Lower leg skin (tissue), 4 donors: ENCODE measurements at regions not wholly inside any gene's neighbourhood (a gene's known extent, or its start where the extent isn't known, plus 50 kb on each side); places are given as distances from the start of the nearest gene placed in this dataset.

Experiments used
- DNase-seq, 2 donors: peaks; one replicate each; pipeline ENCODE4 v3.0.0-alpha.2; 2019; ENCODE audit warnings: low spot score in 2 of 2
- H3K4me3 ChIP-seq: fragments of 200-600 bp; sonication (generic); 2 replicates; pipeline ENCODE4 v1.5.1; 2017; ENCODE audit warnings: mild to moderate bottlenecking, low read depth; ENCODE audit not compliant: poor library complexity, severe bottlenecking
- POLR2A ChIP-seq, 2 donors: fragments of 450-650 bp; IDR thresholded peaks; one replicate each; pipeline ENCODE4 v1.6.1; 2016 to 2017; ENCODE audit warnings: antibody characterized with exemption in 2 of 2, mild to moderate bottlenecking in 1 of 2, moderate library complexity in 1 of 2
- WGBS, 2 donors: methylation state at CpG; one replicate each; pipeline ENCODE4 v1.1.5; 2018; 5-methylcytosine and 5-hydroxymethylcytosine counted together
- intact Hi-C: fragments of 100-400 bp; cut with DNase I; formaldehyde crosslinking; loops from one replicate; pipeline ENCODE4 v1.15.0; 2023; ENCODE audit warnings: low total_unique reads
- TF ChIP-seq, protein P1 (sequence below), 3 donors: fragments of 450-650 bp; IDR thresholded peaks; one replicate each; pipeline ENCODE4 v1.5.1; 2016; ENCODE audit warnings: antibody characterized with exemption in 3 of 3, mild to moderate bottlenecking in 3 of 3, moderate library complexity in 2 of 3

- DNase-seq, result no peak
- WGBS, 2 donors, result 55 to 64% methylated on average over 2 of the region's 2 CpGs
- intact Hi-C loops, result no loop called here
- no peak overlapping the region for H3K4me3 ChIP-seq
- TF ChIP-seq, protein P1, sequence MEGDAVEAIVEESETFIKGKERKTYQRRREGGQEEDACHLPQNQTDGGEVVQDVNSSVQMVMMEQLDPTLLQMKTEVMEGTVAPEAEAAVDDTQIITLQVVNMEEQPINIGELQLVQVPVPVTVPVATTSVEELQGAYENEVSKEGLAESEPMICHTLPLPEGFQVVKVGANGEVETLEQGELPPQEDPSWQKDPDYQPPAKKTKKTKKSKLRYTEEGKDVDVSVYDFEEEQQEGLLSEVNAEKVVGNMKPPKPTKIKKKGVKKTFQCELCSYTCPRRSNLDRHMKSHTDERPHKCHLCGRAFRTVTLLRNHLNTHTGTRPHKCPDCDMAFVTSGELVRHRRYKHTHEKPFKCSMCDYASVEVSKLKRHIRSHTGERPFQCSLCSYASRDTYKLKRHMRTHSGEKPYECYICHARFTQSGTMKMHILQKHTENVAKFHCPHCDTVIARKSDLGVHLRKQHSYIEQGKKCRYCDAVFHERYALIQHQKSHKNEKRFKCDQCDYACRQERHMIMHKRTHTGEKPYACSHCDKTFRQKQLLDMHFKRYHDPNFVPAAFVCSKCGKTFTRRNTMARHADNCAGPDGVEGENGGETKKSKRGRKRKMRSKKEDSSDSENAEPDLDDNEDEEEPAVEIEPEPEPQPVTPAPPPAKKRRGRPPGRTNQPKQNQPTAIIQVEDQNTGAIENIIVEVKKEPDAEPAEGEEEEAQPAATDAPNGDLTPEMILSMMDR (IDR thresholded peaks at IDR 0.05), result no peak
- TF ChIP-seq POLR2A (IDR thresholded peaks at IDR 0.05), result no peak
These were observed 1443.5 kb upstream of the IGFBP7 start for GRCh38 chr4:58553679-58554078.

GRCh38 chr4:58553031-58553430 lies 1442.8 kb upstream of the IGFBP7 start:
- intact Hi-C loops, result no loop called here
- no peak for DNase-seq
- no peak overlapping the region for H3K4me3 ChIP-seq
- 89 to 93% methylated on average over 1 of the region's 1 CpG for WGBS, 2 donors
- no peak for TF ChIP-seq POLR2A (IDR thresholded peaks at IDR 0.05)
- TF ChIP-seq, protein P1 (IDR thresholded peaks at IDR 0.05), result no peak

- TF ChIP-seq, protein P1 (IDR thresholded peaks at IDR 0.05), result no peak
- H3K4me3 ChIP-seq, result no peak overlapping the region
- DNase-seq, result no peak
- intact Hi-C loops, result no loop called here
These were observed 1441.5 kb upstream of the IGFBP7 start for GRCh38 chr4:58551676-58552075.

DNA sequence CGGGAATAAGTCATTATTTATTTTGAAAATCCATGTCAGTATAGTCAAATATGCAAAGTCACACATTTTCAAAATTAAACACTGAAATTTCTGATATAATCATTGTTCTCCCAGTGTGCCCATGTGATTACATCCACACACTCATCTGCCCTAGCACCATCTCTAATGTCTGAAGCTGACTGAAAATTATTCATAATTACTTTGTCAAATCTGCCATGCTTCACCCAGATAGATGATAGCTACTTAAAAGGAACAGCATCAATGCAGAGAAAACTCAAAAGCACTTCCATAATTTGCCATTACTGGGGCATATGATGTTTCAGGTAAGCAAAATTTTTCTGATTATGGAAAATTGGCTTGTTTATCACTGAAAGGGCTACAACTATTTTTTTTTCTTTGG lies 1433.3 kb upstream of the IGFBP7 start:
- DNase-seq, result no peak
- intact Hi-C loops, result no loop called here
- no peak for TF ChIP-seq POLR2A (IDR thresholded peaks at IDR 0.05)
- TF ChIP-seq, protein P1 (IDR thresholded peaks at IDR 0.05), result no peak
- WGBS, 2 donors, result 71 to 73% methylated on average over 1 of the region's 1 CpG
- H3K4me3 ChIP-seq, result no peak overlapping the region

- intact Hi-C loops, result no loop called here
- DNase-seq, result no peak
- no peak for TF ChIP-seq POLR2A (IDR thresholded peaks at IDR 0.05)
- TF ChIP-seq, protein P1 (IDR thresholded peaks at IDR 0.05), result no peak
- no peak overlapping the region for H3K4me3 ChIP-seq
- WGBS, 2 donors, result 78 to 87% methylated on average over 1 of the region's 1 CpG
These were observed 1431.7 kb upstream of the IGFBP7 start for GRCh38 chr4:58541926-58542325.

- intact Hi-C loops, result no loop called here
- no peak for TF ChIP-seq POLR2A (IDR thresholded peaks at IDR 0.05)
- TF ChIP-seq, protein P1 (IDR thresholded peaks at IDR 0.05), result no peak
- WGBS, 2 donors, result 47 to 63% methylated on average over 2 of the region's 2 CpGs
- DNase-seq, result no peak
- H3K4me3 ChIP-seq, result no peak overlapping the region
These were observed 1412.7 kb upstream of the IGFBP7 start for GRCh38 chr4:58522765-58523382.
